ENCODE measurements at regions not wholly inside any gene's neighbourhood (a gene's known extent, or its start where the extent isn't known, plus 50 kb on each side); places are given as distances from the start of the nearest gene placed in this dataset.

- Histone ChIP-seq H3K9me3 (no peaks in the 10 kb centered on the region), H3K4me3 (no peak overlapping the region), H3K27me3 (no peaks in the 10 kb centered on the region), H3K36me3 (peaks cover 16 to 20% of the 10 kb centered on the region in 2 donors), H3K27ac (no peak overlapping the region), H3K4me1 (no peaks in the 10 kb centered on the region)
- intact Hi-C loops (cut with DNase I): loop anchor here (10.0 kb wide), 1 partner anchor 277 kb away; no protein-coding TSS in a partner anchor
- DNase-seq (ENCODE audit: low spot score in 2 of 2): peak in 1 of 2 donors; percentile 41
- TF ChIP-seq CTCF (IDR thresholded peaks at IDR 0.05): peak in 1 of 3 experiments; percentile 19
These were observed 148.3 kb downstream of the KATNIP start for GRCh38 chr16:27698266-27698665.

GRCh38 chr16:27698746-27699145 lies 148.8 kb downstream of the KATNIP start:
- Histone ChIP-seq H3K36me3 (peaks cover 16 to 20% of the 10 kb centered on the region in 2 donors), H3K27ac (no peak overlapping the region), H3K9me3 (no peaks in the 10 kb centered on the region), H3K27me3 (no peaks in the 10 kb centered on the region), H3K4me1 (no peaks in the 10 kb centered on the region), H3K4me3 (no peak overlapping the region)
- no peak for TF ChIP-seq CTCF (IDR thresholded peaks at IDR 0.05)
- DNase-seq (ENCODE audit: low spot score in 2 of 2): peak in 1 of 2 donors; percentile 42
- intact Hi-C loops (cut with DNase I): loop anchor here (10.0 kb wide), 1 partner anchor 276 kb away; no protein-coding TSS in a partner anchor

- Histone ChIP-seq H3K4me1 (no peaks in the 10 kb centered on the region), H3K36me3 (peaks cover 16 to 20% of the 10 kb centered on the region in 2 donors), H3K4me3 (no peak overlapping the region), H3K27me3 (no peaks in the 10 kb centered on the region), H3K27ac (no peak overlapping the region), H3K9me3 (no peaks in the 10 kb centered on the region)
- peak in 1 of 2 donors; percentile 45 for DNase-seq (ENCODE audit: low spot score in 2 of 2)
- intact Hi-C loops (cut with DNase I): loop anchor here (10.0 kb wide), 1 partner anchor 275 kb away; no protein-coding TSS in a partner anchor
- no peak for TF ChIP-seq CTCF (IDR thresholded peaks at IDR 0.05)
These were observed 149.6 kb downstream of the KATNIP start for GRCh38 chr16:27699540-27699939.

- Histone ChIP-seq H3K9me3 (no peaks in the 10 kb centered on the region), H3K36me3 (peaks cover 16 to 20% of the 10 kb centered on the region in 2 donors), H3K27ac (no peak overlapping the region), H3K27me3 (no peaks in the 10 kb centered on the region), H3K4me1 (no peaks in the 10 kb centered on the region), H3K4me3 (no peak overlapping the region)
- no peak for TF ChIP-seq CTCF (IDR thresholded peaks at IDR 0.05)
- intact Hi-C loops (cut with DNase I): no loop called here
- peak in 1 of 2 donors; percentile 25 for DNase-seq (ENCODE audit: low spot score in 2 of 2)
These were observed 150.5 kb downstream of the KATNIP start for GRCh38 chr16:27700304-27700995.

GRCh38 chr16:27701381-27701780 lies 151.4 kb downstream of the KATNIP start:
- Histone ChIP-seq H3K4me1 (no peaks in the 10 kb centered on the region), H3K27ac (no peak overlapping the region), H3K36me3 (peaks cover 16 to 25% of the 10 kb centered on the region in 2 donors), H3K9me3 (no peaks in the 10 kb centered on the region), H3K27me3 (no peaks in the 10 kb centered on the region), H3K4me3 (no peak overlapping the region)
- no peak for DNase-seq (ENCODE audit: low spot score in 2 of 2)
- intact Hi-C loops (cut with DNase I): no loop called here
- no peak for TF ChIP-seq CTCF (IDR thresholded peaks at IDR 0.05)
